Uterus (tissue), 2 donors: ENCODE measurements at regions not wholly inside any gene's neighbourhood (a gene's known extent, or its start where the extent isn't known, plus 50 kb on each side); places are given as distances from the start of the nearest gene placed in this dataset.

ENCODE experiments used
- POLR2A ChIP-seq, 2 donors: fragments of 450-650 bp; IDR thresholded peaks; one replicate each; pipeline ENCODE4 v1.6.1; 2016; ENCODE audit warnings: antibody characterized with exemption in 2 of 2, mild to moderate bottlenecking in 1 of 2, moderate library complexity in 1 of 2
- TF ChIP-seq, protein P1 (sequence below), 4 experiments: fragments of 200-600 bp in 2 of 4; fragments of 450-650 bp in 2 of 4; sonication (generic) in 2 of 4; IDR thresholded peaks; one replicate each; pipeline ENCODE4 v1.5.1; 2016 to 2019; ENCODE audit warnings: antibody characterized with exemption in 4 of 4, mild to moderate bottlenecking in 2 of 4, moderate library complexity in 1 of 4

DNA sequence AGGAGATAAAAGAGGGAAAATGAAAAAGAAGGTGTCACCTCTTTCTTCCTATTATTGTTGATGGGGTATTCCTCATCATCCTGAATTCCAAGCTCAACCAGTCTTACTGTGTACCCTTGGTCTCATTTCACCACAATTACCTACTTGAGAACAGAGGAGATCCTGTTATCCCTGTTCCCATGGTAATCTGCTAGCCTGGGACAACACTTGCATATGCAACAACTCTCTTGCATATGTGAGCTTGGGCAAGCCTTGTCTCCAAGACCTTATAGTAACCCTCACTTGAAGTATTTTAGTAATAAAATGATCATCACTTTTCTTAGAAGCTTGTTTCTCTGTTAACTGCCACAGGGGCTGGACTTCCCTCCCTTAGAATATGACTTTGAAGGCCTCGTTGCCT lies 253.7 kb downstream of the NAP1L3 start:
- TF ChIP-seq, protein P1, sequence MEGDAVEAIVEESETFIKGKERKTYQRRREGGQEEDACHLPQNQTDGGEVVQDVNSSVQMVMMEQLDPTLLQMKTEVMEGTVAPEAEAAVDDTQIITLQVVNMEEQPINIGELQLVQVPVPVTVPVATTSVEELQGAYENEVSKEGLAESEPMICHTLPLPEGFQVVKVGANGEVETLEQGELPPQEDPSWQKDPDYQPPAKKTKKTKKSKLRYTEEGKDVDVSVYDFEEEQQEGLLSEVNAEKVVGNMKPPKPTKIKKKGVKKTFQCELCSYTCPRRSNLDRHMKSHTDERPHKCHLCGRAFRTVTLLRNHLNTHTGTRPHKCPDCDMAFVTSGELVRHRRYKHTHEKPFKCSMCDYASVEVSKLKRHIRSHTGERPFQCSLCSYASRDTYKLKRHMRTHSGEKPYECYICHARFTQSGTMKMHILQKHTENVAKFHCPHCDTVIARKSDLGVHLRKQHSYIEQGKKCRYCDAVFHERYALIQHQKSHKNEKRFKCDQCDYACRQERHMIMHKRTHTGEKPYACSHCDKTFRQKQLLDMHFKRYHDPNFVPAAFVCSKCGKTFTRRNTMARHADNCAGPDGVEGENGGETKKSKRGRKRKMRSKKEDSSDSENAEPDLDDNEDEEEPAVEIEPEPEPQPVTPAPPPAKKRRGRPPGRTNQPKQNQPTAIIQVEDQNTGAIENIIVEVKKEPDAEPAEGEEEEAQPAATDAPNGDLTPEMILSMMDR (IDR thresholded peaks at IDR 0.05), result no peak
- no peak for TF ChIP-seq POLR2A (IDR thresholded peaks at IDR 0.05)
